Fibroblast of peridontal ligament (primary cell): ENCODE measurements at regions not wholly inside any gene's neighbourhood (a gene's known extent, or its start where the extent isn't known, plus 50 kb on each side); places are given as distances from the start of the nearest gene placed in this dataset.
"Not testable (repeated sequence)": the region's sequence is repeated elsewhere in the genome, so short reads cannot be mapped to it uniquely, and the experiment has no call there.

Experiments used
- DNase-seq: peaks from one replicate; pipeline ENCODE4 v3.0.0-alpha.2; 2010; ENCODE audit errors: extremely low read depth

DNA sequence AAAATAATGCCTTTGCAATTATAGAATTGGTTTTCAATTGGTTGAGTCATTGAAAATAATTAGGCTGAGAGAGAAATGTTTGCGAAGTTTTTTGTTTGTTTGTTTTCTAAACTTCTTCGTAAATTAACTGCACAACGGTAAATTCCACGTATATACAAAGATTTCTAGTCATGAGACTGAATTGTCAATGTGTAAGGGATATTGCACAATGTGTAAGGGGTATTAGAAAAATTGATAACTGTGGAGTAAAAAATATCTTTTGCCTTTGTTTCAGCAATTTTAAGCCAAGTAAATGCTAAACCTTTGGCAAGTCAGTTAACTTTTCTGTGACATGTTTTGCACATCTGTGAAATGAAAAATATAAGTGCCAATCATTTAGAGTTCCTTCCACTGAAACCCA lies 606.0 kb downstream of the TMEM182 start:
- no peak for DNase-seq

DNA sequence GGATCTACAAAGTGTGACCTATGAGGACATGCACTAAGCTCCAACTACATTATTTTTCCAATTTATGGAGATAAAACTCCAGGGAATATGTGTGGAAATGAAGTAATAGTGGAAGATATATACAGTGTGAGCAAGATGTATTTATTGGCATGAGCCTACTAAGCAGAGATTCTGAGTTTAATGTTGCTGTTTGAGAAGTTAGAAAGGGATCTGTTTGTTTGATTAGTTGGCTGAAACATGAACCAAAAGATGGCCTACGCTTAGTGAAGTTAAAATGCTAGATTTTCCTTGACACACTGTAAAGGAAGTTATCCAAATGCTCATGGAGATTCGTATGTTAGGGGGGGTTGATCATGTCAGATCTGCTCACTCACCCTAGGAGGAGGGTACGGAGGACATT lies 621.7 kb downstream of the TMEM182 start:
- no peak for DNase-seq

DNA sequence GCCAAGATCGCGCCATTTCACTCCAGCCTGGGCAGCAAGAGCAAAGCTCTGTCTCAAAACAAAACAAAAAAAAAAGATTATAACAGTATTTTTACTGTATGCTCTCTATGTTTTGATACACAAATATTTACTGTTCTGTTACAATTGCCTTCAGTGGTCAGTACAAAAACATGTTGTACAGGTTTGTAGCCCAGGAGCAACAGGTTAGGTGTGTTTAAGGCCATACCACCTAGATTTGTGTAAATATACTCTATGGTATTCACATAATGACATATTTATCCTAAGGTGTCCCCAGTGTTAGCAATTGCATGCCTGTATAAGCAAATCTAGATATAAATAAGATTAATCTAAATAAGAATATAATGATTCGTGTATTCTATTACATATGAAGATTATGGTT lies 625.0 kb downstream of the TMEM182 start:
- no peak for DNase-seq

DNA sequence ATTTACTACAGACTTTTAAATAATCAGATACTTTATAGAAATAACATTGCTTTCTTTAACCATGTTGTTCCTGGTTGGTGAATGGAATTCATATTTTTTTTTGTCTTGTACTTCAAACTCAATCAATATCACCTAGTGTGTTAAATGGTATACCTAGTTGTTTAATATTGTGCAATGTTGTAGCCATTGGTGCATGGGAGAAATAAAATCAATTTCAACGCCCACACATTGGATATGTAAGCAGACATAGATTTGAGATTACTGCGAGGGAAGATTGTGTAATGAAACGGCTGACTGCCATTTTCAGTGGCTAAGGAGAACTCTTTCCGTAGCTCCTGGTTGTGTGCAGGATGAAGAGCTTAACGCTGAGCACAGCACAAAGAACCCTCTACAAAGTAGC lies 626.1 kb downstream of the TMEM182 start:
- DNase-seq, result no peak

DNA sequence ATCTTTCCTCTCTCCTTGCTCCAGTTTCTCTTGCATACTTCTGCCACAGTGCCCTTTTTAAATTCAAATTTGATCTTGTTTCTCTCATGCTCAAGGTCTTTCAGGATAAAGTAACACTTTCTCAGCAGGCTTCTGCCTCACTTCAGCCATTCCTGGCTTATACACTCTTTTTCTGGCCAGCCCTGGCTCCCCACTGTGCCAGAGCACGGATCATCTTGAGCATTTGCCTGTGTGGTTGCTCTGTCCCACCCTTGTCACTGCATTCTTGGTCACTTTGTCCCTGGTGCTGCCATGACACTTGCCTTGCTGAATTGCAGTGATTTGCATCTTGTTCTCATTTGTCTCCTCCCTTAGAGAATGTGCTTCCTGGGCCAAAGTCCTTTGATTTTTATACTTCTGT lies 634.3 kb downstream of the TMEM182 start:
- DNase-seq, result no peak

DNA sequence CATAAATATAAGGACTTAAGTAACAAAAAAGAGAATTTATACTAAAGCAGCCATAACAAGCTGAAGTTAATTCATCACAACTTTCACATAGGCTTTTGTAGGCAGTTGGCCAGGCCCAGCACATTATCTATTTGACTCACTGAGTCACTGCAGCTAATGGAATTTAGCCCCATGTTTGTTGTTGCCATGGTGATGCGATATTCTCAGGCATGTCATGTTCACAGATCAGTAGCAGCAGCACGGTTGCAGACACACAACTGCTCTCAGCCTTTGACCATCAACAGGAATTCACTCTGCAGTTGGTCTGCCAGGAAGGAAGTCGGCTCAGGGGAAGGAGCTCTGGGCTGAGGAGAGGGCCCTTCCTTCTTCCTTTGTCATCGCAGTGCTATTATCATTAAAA lies 639.8 kb downstream of the TMEM182 start:
- no peak for DNase-seq

DNA sequence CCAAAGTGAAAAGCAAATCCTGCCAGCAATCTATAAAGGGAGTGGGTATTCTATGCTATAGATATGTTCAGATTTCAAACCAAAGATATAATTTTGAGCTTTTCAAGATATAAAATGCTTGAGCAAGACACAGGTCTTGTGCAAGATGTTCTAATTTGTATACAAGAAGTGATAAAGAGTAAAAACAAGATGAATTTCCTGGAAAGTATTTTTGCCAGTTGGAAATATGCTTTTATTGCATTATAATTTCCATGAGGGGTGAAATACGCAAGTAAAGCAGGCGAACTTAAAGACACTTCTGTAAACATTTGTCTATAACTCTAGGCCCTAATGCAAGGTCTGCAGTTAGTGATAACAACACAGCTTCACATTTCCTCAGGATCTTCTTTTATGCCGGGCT lies 640.5 kb downstream of the TMEM182 start:
- no peak for DNase-seq

DNA sequence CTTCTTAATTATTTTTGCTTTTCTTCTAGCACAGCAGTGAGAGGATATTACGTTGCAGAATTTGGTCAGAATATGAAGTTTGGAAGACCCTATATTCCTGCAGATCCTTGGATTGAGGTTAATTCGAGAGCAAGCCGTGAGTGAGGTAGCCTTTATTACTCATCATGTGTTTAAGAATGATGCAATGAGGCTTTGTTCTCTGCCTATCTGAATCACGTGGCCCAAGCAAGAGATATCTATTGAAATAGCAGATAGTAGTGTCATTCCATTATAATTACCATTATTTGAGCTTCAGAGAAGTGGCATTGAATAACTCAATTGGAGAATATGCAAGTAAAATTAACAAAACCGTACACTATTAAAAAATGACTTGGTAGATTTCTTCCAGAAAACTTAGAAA lies 641.1 kb downstream of the TMEM182 start:
- no peak for DNase-seq

DNA sequence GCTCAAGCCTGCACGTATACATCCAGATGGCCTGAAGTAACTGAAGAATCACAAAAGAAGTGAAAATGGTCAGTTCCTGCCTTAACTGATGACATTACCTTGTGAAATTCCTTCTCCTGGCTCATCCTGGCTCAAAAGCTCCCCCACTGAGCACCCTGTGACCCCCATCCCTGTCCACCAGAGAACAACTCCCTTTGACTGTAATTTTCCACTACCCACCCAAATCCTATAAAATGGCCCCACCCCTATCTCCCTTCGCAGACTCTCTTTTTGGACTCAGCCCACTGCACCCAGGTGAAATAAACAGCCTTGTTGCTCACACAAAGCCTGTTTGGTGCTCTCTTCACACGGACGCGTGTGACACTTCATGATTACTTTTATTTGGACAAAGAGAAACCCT lies 641.6 kb downstream of the TMEM182 start:
- not testable (repeated sequence) for DNase-seq

DNA sequence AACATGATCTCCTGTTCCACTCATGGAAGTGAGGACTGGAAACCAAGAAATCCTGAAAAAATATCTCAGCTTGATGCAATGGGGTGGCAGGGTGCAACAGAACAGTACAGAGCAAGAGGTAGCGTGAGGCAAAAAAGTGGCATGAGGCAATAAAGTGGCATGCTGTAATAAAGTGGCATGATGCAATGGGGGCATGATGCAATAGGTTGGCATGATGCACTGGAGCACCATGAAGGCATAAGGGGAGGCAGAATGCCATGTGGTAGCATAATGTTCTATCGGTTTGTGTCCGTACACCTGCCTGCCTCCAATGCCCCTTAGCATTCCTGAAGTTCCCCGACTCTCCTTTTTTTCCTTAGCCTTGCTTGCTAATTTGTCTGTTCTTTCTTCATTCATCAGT lies 648.4 kb downstream of the TMEM182 start:
- DNase-seq, result no peak

DNA sequence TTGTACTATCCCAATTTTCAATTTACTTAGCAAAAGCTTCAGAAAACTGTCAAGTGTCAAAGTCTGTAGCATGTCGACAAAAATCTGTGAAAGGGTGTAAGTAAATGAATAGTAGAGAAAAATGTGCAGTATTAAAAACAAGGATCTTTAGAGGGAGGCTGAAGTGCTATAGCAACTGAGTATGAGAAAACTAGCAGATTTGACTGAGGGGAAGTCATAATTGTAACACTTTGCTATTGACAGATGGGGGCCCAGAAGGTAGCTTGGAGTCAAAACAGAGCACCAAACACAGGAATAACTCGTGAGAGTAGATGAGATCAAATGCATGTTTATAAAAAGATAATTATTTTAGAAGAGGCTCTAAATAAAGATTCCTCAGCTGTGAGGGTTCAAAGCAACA lies 657.7 kb downstream of the TMEM182 start:
- DNase-seq, result no peak

DNA sequence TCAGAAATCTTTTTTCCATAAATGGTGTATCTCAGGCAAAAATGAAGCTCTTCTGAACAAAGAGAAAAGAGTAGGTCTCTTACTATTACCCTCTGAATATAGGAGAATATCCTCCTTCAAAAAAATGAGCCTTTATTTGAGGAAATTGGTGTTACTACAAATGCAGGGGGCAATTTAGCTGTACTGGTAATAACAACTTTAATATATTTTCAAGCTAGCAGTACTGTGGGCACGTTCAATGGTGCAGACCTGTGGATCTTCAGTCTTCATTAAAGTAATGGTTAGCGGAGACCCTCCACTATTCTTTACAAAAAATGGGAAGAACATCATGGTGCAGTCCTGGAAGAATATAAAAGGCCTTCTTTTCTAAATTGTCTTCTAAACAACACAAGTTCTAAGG lies 661.3 kb downstream of the TMEM182 start:
- DNase-seq, result no peak

DNA sequence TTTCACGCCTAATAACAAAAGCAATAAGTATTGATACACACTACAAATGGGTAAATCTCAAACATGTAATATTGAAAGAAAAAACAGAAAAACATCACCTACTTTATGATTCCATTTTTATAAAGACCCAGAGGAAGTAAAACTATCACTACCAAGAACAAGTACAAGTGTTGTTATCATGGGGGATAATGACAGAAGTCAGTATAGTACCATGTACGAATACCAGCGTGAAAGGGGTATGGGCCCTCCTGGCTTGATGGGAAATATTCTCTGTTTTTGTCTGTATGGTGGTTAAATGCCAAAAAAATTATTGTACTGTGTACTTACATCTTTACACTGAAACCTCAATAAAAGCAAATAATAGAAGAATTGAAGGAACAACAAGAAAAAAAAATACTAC lies 665.7 kb downstream of the TMEM182 start:
- no peak for DNase-seq

DNA sequence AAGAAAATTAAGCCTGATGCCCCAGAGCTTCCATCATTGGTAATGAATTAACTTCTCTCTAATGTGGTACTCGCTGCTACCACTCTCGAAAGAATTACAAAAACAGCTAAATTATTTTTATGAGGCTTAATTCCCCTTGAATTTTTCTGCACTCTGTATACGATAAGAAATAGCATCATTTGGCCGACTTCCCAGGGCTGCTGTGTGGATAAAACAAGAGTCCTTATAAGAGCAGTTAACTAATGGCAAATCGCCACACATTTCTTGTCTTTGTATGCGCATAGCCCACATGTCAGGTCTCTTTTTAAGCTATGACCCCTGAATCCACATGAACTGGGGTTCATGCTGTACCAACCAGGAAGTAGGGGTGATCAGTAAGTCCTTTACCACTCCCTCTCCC lies 668.4 kb downstream of the TMEM182 start:
- DNase-seq, result no peak

DNA sequence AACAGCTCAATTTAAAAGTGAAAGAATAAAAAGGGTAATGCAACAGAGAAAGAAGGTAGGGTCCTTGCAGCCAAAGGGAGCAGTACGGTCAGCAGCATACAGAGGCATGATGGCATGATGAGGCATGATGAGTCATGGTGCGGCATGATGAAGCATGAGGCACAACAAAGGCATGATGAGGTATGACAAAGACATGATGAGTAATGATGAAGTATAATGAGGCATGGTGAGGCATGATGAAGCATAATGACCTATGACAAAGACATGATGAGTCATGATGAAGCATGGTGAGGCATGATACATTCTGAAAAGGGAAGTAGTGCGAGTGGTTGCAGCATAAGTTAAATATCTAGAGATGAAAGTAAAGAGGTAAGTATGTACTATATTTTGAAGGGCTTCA lies 673.2 kb downstream of the TMEM182 start:
- no peak for DNase-seq

DNA sequence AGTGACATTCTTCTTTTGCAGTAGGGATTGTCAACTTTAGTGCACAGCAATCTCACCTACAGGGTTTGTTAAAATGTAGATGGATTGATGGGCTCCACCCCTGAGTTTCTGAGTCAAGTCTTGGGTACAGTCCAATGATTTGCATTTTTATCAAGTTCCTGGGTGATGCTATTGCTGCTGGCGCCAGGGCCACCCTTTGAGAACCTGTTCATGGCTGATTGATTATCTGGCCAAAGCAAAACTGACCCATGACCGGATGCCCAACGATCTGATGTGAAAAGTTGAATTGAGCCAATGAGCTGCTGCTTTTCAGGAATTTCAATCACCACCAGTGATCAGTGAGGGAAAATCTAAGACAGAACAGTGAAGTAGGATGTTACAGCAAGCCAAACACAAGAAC lies 675.3 kb downstream of the TMEM182 start:
- DNase-seq, result no peak

DNA sequence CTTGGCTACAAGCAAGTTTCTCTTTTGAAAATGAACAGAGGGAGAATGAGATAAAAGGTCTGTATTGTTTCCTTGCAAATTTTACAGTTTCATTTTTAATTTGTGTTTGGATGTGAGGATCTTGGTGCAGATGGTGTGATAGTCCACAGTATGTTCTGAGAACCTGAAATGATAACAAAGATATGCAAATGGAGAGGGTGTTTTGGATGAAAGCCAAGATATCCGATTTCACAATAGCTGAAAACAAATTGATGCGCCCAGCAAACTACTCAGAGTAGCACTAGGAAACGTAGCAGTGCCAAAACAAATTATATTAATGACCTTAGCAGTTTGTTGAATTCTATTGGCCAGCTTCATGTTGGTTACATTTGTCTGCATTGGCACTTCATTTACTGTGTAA lies 683.5 kb downstream of the TMEM182 start:
- DNase-seq, result no peak

DNA sequence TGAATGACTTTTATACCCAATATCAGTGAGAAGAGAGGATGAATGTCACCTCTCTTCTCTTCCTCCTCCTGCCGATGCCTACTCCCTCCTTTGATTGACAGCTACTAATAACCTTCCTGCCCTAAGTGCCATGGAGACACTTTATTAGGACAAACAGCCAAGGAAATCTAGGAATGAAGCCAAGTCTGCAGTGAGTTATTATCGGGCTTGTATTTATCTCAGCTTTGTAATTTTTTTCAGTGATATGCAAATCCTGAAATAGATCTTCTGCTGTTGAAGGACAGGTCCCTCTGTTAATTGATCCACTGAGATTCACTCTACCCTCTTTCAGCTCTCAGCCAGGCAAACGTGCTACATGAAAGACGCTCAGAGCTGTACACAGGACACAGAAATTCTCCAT lies 686.7 kb downstream of the TMEM182 start:
- no peak for DNase-seq

DNA sequence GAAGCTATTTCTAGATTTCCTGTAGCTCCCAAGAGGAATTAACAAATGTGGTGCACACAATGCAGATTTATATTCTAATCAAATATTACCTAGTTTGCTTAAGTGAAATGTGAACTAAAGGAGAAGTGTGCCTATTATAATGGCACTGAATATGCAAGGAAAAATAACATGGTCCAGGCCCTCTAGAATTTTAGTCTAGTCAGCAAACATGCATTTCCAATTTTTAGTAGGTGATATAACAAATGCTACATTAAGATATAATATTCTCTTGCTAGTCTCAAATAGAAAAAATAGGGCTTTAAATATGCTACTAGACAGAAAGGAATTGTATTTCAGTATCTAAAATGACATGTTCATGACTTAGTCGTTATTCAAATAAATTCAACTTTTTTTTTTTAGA lies 689.5 kb downstream of the TMEM182 start:
- no peak for DNase-seq

DNA sequence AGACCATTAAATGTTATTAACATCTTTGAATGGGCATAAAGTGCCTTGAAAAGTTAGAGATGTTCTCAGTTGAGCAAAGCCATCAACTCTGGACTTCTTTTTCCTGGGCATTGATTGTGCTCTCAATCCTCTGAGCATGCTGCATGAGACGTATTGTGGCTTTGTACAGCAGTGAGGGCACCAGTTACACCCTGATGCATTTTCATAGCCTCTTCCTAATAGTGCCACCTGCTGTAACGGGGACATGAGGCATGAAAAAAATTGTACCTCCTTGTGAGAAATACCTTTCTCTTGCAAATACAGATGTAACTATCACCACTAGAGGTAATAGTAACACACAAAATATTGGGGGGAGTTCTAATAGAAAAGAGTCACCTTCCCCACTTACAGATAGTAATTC lies 697.5 kb downstream of the TMEM182 start:
- no peak for DNase-seq

DNA sequence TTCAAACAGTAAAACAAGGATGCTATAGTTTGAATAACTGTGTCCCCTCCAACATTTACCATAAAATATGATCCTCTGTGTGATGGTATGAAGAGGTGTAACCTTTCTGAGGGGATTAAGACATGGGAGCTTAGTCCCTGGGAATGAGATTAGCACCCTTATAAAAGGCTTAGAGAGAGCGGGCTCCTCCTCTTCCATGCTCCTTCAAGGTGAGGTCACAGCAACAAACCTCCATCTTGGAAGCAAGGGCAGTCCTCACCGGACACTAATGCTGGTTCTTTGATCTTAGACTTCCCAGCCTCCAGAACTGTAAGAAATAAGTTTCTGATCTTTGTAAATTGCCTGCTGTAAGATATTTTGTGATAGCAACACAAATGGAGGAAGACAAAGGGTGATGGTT lies 700.3 kb downstream of the TMEM182 start:
- no peak for DNase-seq

DNA sequence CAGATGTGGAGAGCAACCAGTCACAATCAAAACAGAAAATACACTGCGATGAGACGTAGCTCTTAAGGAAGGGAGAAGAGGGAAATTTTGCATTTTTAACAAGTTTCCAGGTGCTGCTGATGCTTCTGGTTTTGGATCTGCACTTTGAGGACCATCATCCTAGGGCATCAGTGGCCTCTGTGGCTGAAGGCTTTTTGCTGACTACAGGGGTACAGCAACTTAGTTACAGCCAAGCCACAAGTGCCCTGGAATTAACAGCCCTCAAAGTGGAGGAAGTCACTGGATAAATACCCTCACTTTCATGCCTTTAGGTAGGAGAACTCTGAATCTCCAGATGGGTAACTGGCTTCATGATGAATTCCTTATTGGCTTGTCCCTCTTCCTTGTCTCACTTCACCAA lies 700.9 kb downstream of the TMEM182 start:
- no peak for DNase-seq

DNA sequence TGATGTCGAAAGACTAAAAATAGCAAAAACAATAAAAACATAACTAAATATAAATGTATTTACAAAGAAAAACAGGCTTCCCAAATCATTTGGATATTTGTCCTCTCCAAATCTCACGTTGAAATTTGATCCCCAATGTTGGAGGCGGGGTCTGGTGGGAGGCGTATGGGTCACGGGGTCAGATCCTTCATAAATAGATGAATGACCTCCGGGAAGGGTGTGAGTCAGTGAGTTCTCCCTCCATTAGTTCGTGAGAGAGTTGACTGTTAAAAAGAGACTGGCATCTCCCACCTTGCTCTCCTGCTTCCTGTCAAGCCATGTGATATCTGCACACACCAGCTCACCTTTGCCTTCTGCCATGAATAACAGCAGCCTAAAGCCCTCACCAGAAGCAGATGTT lies 703.0 kb downstream of the TMEM182 start:
- DNase-seq, result no peak

DNA sequence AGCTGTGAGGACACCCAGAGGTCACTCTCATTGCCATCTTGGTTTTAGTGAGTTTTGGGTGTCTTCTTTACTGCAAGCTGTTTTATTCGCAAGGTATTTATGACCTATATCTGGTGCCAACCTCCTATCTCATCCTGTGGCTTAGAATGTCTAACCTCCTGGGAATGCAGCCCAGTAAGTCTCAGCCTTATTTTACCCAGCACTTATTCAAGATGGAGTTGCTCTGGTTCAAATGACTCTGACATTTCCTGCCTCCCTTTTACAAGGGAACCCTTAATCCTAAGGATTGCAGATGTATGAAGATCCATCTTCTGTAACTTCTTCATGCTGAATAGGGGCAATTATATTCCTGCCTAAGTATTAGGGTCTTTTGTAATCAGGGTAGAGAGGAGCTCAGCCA lies 708.0 kb downstream of the TMEM182 start:
- no peak for DNase-seq

DNA sequence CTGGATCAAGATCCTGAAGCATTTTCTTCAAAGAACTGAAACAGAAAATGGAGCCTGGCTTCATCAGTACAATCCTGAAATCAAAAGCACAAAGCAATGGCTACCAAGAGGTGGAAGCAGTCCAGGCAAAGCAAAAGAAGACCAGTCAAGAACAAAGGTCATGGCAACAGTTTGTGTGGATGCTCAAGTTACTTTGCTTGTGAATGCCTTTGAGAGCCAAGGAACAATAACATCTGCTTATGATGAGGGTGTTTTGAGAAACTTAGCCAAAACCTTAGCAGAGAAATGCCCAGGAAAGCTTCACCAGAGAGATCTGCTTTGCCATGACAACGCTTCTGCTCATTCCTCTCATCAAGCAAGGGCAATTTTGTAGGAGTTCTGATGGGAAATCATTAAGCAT lies 723.1 kb downstream of the TMEM182 start:
- DNase-seq, result no peak
